HG03378 (cell line): ENCODE measurements at regions not wholly inside any gene's neighbourhood (a gene's known extent, or its start where the extent isn't known, plus 50 kb on each side); places are given as distances from the start of the nearest gene placed in this dataset.
"Not testable (repeated sequence)": the region's sequence is repeated elsewhere in the genome, so short reads cannot be mapped to it uniquely, and the experiment has no call there.

Source experiments
- ATAC-seq: cut with Tn5 transposase; IDR thresholded peaks from one replicate; pipeline ENCODE4 v1.9.1; 2021; ENCODE audit warnings: mild to moderate bottlenecking, moderate library complexity; ENCODE audit not compliant: unreplicated experiment

DNA sequence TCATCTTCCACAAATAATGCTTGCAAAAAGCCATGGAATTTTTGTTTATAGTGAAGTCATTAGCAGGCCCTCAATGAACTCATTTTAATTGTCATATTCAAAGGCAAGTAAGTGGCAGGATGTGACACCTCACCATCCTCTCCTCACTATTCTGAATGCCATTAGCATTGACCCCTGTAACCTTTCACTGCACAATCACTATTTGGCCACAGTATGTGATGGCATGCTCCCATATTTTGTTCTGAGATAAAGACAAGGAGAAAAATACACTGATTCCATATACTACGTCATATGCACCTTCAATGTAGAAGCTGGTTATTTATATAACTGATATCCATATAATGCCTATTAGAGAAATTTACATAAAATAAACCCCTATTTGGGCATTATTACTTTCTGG lies 1443.2 kb downstream of the SUCLG1 start:
- ATAC-seq, result no peak

DNA sequence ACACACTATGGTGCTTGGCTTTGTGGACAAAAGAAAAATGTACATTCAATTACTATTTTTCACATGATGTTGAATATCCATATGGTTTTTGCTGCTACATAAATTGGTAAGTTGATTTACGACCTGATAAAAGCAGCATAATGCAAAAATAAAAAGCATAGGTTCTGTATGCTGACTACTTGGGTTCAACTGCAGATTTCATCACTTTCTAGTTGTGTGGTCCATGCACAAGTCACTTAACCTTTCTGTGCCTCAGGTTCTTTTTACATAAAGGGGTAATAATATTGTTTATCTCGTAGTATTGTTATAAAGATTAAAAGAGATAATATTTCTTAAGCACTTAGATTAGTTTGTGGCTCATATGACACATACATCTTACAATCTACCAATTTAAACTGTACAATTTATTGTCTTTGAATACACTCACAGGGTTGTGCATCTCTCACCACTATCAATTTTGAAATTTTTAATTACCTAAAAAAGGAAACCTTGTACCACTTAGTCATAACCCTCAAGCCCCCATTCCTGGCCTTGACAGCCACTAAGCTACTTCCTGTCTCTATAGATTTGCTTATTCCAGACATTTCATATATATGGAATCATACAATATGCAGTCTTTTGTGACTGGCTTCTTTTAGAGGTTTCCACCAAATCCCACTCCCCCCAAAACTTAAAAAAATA lies 1443.9 kb downstream of the SUCLG1 start:
- no peak for ATAC-seq

DNA sequence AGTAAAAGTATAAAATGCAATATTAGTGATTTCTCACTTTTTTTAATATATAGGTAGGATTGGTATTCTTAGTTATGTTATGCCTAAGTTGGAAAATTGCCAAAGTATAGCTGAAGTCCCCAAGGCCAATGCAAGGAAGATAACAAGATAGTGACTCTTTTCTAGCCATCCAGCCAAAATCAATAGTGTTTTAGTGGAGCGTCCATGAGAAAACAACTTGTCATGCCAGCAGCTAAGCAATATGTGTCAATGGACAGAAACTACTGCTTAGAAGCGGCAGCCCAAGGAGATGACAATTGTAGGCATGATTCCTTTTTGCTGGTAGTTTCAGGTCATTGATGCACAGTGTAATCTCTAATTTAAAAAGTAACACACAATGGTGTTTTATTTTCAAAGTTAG lies 1444.6 kb downstream of the SUCLG1 start:
- no peak for ATAC-seq

GRCh38 chr2:83006961-83007360 lies 1452.1 kb downstream of the SUCLG1 start:
- ATAC-seq, result no peak

- ATAC-seq, result no peak
These were observed 1455.5 kb downstream of the SUCLG1 start for GRCh38 chr2:83003555-83003954.

DNA sequence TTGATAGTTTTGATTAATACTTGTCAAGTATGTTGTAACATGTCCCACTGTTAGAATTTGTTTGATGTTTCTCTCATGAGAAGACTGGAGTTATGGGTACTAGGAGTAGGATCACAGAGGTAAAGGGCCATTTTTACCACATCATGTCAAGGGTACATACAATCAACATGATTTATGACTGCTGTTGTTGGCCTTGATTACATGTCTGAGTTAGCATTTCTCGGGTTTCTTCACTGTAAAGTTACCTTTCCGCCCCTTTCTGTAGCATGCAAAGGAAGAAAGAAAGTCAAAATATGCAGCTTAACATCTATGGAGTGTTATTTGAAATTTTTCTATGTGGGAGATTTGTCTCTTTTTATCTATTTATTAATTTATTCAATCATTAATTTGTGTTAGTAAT lies 1456.4 kb downstream of the SUCLG1 start:
- ATAC-seq, result no peak

DNA sequence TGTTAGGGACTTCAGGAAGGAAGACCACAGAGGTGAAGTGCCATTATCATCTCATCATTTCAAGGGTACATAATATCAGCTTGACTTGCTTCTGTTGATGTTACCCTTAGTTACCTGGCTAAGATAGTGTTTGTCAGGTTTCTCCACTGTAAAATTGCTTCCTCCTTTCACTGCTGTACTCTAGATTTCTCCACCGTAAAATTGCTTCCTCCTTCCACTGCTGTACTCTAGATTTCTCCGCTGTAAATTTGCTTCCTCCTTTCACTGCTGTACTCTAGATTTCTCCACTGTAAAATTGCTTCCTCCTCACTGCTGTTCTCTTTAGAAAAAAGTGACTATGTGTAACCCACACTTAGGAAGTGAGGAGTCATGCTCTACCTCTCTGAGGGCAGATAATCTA lies 1460.3 kb downstream of the SUCLG1 start:
- no peak for ATAC-seq

DNA sequence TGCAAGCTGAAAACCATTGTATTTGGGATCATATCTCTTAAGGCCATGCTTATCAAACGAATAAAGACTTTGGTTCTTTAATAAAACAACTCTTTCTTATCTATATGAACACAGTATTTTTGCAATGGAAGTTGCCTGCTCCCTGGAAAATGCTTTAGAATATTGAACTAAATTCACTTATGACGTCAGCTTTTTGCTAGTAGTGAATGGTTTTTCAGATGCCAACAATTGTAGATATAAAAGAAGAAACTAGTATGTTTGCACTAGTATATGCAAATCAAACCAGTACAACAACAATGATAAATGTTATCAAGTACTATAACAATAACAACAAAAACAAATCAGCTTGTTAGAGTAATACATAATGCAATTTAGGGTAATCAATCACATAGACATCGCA lies 1462.9 kb downstream of the SUCLG1 start:
- ATAC-seq, result no peak

- no peak for ATAC-seq
These were observed 1464.9 kb downstream of the SUCLG1 start for GRCh38 chr2:82994151-82994550.

DNA sequence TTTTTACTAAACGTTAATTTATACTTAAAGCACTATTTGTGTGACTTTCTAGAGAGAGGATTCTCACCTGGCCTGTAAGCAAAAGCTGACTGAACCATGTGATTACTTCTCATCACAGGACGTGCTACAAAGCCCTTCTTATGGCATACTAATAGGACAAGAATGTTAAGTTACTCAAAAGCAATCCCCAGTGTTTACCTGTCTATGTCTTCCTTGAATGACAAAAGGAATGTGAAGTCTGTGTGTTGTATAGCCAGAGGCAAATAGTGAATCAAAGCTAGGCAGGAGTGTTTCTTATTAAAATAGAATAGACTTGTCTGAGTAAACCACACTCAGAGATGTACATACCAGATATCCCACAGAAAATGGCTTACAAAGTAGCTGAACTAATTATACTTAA lies 1465.5 kb downstream of the SUCLG1 start:
- ATAC-seq, result no peak

GRCh38 chr2:82992968-82993367 lies 1466.1 kb downstream of the SUCLG1 start:
- no peak for ATAC-seq

DNA sequence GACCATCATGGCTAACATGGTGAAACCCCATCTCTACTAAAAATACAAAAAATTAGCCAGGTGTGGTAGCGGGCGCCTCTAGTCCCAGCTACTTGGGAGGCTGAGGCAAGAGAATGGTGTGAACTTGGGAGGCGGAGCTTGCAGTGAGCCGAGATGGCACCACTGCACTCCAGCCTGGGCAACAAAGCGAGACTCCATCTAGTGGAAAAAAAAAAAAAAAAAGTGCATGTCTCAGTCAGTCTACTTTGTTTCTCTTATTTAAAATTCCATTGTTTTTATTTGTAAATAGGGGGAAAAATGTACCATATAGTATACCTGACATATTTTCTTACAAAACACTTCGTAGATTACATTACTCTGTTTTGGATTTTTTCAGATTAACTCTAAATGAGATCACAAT lies 1471.4 kb downstream of the SUCLG1 start:
- ATAC-seq, result not testable (repeated sequence)

DNA sequence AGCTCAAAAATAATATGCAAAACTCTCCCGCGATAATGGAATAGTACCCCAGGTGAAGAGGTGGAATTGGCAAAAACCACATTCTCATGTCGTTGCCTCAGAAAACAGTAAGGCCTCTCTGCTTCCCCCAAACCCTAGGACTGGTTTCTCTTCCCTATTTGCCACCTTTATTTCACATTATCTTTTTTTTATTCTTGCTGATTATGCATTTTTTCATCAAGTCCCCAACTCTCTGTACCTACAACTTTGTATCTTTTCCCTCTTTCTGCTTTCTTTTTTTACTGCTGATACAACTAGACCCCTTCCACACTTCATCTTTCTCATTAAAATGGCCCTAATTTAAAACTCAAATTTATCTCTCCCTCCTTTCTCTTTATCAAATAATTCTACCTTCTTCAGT lies 1472.2 kb downstream of the SUCLG1 start:
- ATAC-seq, result no peak

DNA sequence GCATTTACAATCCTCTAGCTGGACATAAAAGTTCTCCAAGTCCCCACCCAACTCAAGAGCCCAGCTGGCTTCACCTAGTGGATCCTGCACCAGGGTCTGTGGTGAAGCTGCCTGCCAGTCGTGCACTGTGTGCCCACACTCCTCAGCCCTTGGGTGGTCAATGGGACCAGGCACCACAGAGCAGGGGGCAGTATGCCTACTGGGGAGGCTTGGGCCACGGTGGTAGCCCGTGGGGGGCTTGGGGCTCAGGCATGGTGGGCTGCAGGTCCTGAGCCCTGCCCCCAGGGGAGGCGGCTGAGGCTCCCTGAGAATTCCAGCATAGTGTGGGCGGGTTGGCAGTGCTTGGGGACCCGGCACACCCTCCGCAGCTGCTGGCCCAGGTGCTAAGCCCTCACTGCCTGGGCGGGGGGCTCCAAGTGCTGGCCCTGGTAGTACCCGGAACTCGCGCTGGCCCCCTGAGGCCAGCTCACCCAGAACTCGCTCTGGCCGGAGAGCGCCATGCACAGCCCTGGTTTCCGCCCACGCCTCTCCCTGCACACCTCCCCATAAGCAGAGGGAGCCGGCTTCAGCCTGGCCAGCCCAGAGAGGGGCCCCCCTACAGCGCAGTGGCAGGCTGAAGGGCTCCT lies 1473.4 kb downstream of the SUCLG1 start:
- ATAC-seq, result no peak

DNA sequence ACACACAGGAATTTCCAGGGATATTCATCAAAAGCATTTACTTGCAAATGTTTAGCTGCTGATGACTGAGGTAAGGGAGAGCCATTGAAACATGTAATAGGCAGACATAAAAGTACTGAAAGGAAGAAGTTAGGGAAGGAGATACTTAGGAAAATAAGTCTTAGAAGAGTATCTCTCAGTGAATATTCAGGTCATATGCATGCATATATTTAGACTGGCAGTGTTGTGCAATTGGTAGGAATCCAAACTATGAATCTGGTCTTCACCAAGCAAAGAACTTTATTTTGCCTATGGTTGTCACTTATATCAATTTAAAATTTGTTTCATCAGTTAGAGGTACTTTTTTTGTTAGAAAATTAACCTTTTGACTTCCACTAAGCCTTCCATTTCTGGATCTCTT lies 1490.7 kb downstream of the SUCLG1 start:
- ATAC-seq, result no peak

DNA sequence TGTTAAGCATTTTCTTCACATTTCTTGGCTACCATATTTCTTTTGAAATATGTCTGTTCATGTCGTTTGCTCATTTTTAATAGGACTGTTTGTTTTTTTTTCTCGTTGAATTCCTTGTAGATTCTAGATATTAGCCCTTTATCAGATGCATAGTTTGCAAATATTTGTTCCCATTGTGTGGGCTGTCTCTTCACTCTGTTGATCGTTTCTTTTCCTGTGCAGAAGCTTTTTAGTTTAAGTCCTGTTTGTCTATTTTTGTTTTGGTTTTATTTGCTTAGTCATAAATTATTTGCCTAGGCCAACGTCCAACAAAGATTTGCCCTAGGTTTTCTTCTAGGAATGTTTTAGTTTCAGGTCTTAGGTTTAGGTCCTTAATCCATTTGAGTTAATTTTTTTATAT lies 1494.7 kb downstream of the SUCLG1 start:
- ATAC-seq, result no peak

DNA sequence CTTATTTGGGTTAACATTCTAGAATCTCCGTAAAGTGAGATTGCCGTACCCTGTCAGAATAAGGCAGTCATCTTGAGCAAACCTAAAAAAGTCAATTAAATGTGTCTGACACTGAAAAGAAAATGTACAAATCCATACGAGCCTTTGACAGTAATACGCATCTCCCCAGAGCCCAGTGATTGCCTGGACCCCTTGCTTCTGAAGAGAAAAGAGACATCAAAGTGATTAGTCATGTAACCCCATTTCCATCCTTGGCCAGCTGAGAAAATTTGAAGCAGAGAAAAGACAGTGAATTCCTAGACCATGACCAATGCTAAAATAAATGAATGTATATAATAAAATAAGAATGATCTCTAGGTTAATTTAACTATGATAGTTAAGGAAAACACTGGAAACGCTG lies 1499.4 kb downstream of the SUCLG1 start:
- ATAC-seq, result no peak

- no peak for ATAC-seq
These were observed 1504.2 kb downstream of the SUCLG1 start for GRCh38 chr2:82954868-82955267.

DNA sequence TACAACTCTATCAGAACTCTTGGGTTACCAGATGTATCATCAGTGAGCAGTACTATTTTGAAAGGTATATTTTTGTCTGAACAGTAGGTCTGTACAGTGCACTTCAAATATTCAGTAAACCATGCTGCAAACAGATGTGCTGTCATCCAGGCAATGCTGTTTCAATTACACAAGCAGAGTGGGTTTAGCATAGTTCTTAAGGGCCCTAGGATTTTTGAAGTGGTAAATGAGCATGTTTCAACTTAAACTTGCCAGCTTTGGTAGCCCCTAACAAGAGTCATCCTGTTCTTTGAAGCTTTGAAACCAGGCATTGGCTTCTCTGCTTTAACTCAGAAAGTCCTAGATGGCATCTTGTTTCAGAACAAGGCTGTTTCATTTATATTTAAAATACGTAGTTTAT lies 1519.9 kb downstream of the SUCLG1 start:
- ATAC-seq, result no peak

GRCh38 chr2:82938321-82938845 lies 1520.7 kb downstream of the SUCLG1 start:
- not testable (repeated sequence) for ATAC-seq

DNA sequence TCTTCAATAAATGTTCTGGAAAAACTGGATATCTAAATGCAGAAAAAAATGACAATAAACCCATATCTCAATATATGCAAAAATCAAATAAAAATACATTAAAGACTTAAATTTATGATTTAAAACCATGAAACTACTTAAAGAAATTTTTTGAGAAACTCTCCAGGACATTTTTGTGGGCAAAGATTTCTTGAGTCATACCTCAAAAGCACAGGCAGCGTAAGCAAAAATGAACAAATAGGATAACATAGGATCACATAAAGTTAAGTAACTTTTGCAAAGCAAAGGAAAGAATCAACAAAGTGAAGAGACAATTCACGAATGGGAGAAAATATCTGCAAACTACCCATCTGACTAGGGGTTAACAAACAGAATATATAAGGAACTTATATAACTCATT lies 1545.5 kb downstream of the SUCLG1 start:
- ATAC-seq, result no peak

DNA sequence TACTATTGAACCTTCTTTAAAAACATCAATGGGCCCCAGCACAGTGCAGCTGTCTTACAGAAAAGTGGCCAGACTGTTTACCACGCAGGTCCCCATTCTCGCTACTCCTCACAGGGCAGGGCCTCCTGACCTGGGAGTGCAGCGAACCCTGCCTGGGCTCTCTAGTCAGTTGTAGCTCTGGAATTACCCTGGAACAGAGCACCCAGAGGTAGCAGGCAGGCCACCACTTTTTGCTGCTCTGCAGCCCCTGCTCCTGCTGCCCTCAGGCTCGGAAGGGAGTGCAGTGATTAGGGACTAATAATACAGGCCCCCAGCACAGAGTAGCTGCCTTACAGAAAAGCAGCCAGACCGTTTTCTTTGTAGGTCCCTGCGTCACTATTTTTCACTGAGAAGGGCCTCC lies 1563.0 kb downstream of the SUCLG1 start:
- ATAC-seq, result no peak

DNA sequence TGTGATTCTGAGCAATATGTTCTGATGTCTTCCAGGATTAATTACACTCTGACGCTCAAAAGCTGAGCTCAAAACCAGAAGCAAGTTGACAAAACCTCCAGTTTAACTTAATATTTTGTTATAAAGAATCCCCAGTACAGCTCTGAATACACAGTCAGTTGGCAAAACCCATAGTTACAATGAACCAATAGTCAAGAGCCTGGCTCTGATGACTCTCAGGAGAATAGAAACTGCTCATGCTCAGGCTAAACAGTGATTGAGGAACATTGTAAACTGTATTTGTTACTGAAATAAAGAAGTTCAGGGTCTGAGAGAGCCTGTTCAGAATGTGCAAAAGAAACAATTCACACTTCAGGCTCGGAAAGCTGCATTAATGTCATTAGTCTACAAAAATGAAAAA lies 1565.9 kb downstream of the SUCLG1 start:
- ATAC-seq, result no peak
